H1 (cell line): ENCODE measurements at regions not wholly inside any gene's neighbourhood (a gene's known extent, or its start where the extent isn't known, plus 50 kb on each side); places are given as distances from the start of the nearest gene placed in this dataset.

Source experiments
- CTCF ChIA-PET: fragments of 300-600 bp; sonication (Branson Sonifier 250); formaldehyde crosslinking; loops from one replicate; lab custom pipeline; 2021; ENCODE audit not compliant: partially characterized antibody; lab: Charles Lee
- POLR2A ChIA-PET: fragments of 300-600 bp; sonication (Branson Sonifier 250); formaldehyde crosslinking; loops from one replicate; lab custom pipeline; 2021; ENCODE audit warnings: inconsistent platforms; ENCODE audit not compliant: partially characterized antibody; lab: Charles Lee
- DNase-seq, 2 experiments: peaks; one replicate each; pipeline versions ENCODE4 v3.0.0 to v3.0.0-alpha.2; 2010 to 2022; ENCODE audit warnings: low spot score in 2 of 2, low read depth in 1 of 2, mixed read lengths in 1 of 2
- FAIRE-seq: peaks from 2 replicates; lab custom pipeline; 2011; peaks lifted over from hg19 to GRCh38; lab: Jason Lieb, UNC
- H2AFZ ChIP-seq: 2 replicates; pipeline ENCODE4 v1.8.1; 2012; ENCODE audit warnings: low read length, inconsistent platforms
- H2AK5ac ChIP-seq: 2 replicates; pipeline ENCODE4 v1.6.1; 2013; ENCODE audit warnings: low read depth, low read length
- H2BK120ac ChIP-seq: replicated peaks from 2 replicates; pipeline ENCODE3; 2013; ENCODE audit warnings: low read depth, low read length, inconsistent platforms
- H2BK12ac ChIP-seq: 2 replicates; pipeline ENCODE4 v1.6.1; 2013; ENCODE audit warnings: low read depth, low read length
- H2BK15ac ChIP-seq: 2 replicates; pipeline ENCODE4 v1.6.1; 2013; ENCODE audit warnings: low read length
- H2BK20ac ChIP-seq: 2 replicates; pipeline ENCODE4 v1.6.1; 2013; ENCODE audit warnings: low read length
- H2BK5ac ChIP-seq: 2 replicates; pipeline ENCODE4 v1.6.1; 2013; ENCODE audit warnings: low read depth, low read length
- H3K14ac ChIP-seq: 2 replicates; pipeline ENCODE4 v1.6.1; 2013; ENCODE audit warnings: inconsistent platforms; ENCODE audit not compliant: insufficient read length
- H3K18ac ChIP-seq: 2 replicates; pipeline ENCODE4 v1.6.1; 2013; ENCODE audit warnings: low read length; ENCODE audit errors: extremely low read depth
- H3K23ac ChIP-seq: 2 replicates; pipeline ENCODE4 v1.6.1; 2013; ENCODE audit warnings: inconsistent platforms; ENCODE audit not compliant: insufficient read length
- H3K23me2 ChIP-seq: 2 replicates; pipeline ENCODE4 v1.6.1; 2013; ENCODE audit warnings: low read depth, low read length
- H3K27ac ChIP-seq: 2 replicates; pipeline ENCODE4 v1.6.1; 2011; ENCODE audit warnings: low read depth, low read length, inconsistent platforms
- H3K27me3 ChIP-seq, 4 experiments: replicated peaks in 1 of 4; 1 replicate in 1 of 4; 2 replicates in 3 of 4; pipeline versions ENCODE4 v1.6.1 to v1.8.1; 2011 to 2013; ENCODE audit warnings: low read length in 3 of 4, mild to moderate bottlenecking in 3 of 4, inconsistent platforms in 2 of 4, mixed read lengths in 2 of 4, moderate library complexity in 1 of 4; ENCODE audit not compliant: control insufficient read depth in 3 of 4, insufficient read depth in 3 of 4; ENCODE audit errors: extremely low read depth in 1 of 4
- H3K36me3 ChIP-seq, 4 experiments: 2 replicates each; pipeline versions ENCODE4 v1.6.1 to v1.8.1; 2011 to 2013; ENCODE audit warnings: mild to moderate bottlenecking in 4 of 4, low read length in 3 of 4, moderate library complexity in 2 of 4, control low read depth in 1 of 4, inconsistent platforms in 1 of 4; ENCODE audit not compliant: insufficient read depth in 4 of 4, control insufficient read depth in 2 of 4
- H3K4ac ChIP-seq: replicated peaks from 2 replicates; pipeline ENCODE3; 2013; ENCODE audit warnings: low read length, low read depth, mixed read lengths, inconsistent platforms; ENCODE audit not compliant: insufficient read length
- H3K4me1 ChIP-seq, 4 experiments: replicated peaks in 1 of 4; 1 replicate in 1 of 4; 2 replicates in 3 of 4; pipeline versions ENCODE4 v1.6.1 to v1.8.1; 2011 to 2013; ENCODE audit warnings: low read length in 3 of 4, inconsistent platforms in 2 of 4, mixed read lengths in 1 of 4; ENCODE audit not compliant: insufficient read depth in 4 of 4, control insufficient read depth in 3 of 4
- H3K4me2 ChIP-seq, 2 experiments: 2 replicates each; pipeline versions ENCODE4 v1.6.1 to v1.8.1; 2011 to 2013; ENCODE audit warnings: low read depth in 2 of 2, low read length in 2 of 2, control low read depth in 1 of 2, inconsistent platforms in 1 of 2, mild to moderate bottlenecking in 1 of 2; ENCODE audit not compliant: insufficient read depth in 1 of 2
- H3K4me3 ChIP-seq, 4 experiments: fragments of 200-600, 300-600 bp in 1 of 4; sonication (generic), shearing (Covaris generic), sonication (Bioruptor Twin) in 1 of 4; 2 replicates each; pipeline versions ENCODE4 v1.5.1 to v1.8.1; 2011 to 2016; ENCODE audit warnings: low read length in 4 of 4, low read depth in 3 of 4, control low read depth in 2 of 4, inconsistent platforms in 2 of 4, mild to moderate bottlenecking in 2 of 4, mixed read lengths in 1 of 4, moderate library complexity in 1 of 4; ENCODE audit not compliant: insufficient read depth in 2 of 4; ENCODE audit errors: extremely low read depth in 1 of 4
- H3K56ac ChIP-seq: replicated peaks from 2 replicates; pipeline ENCODE3; 2013; ENCODE audit warnings: low read depth, mild to moderate bottlenecking, mixed read lengths, low read length, inconsistent platforms; ENCODE audit not compliant: insufficient read length
- H3K79me1 ChIP-seq: 2 replicates; pipeline ENCODE4 v1.6.1; 2013; ENCODE audit warnings: low read depth, low read length, control low read depth
- H3K79me2 ChIP-seq, 2 experiments: 2 replicates each; pipeline versions ENCODE4 v1.6.1 to v1.8.1; 2012 to 2013; ENCODE audit warnings: low read length in 2 of 2, mild to moderate bottlenecking in 2 of 2, inconsistent platforms in 1 of 2; ENCODE audit not compliant: insufficient read depth in 2 of 2, control insufficient read depth in 1 of 2
- H3K9ac ChIP-seq, 4 experiments: replicated peaks in 1 of 4; 1 replicate in 1 of 4; 2 replicates in 3 of 4; pipeline versions ENCODE4 v1.6.1 to v1.8.1; 2011 to 2013; ENCODE audit warnings: low read depth in 3 of 4, low read length in 3 of 4, control low read depth in 2 of 4, mild to moderate bottlenecking in 2 of 4, moderate library complexity in 2 of 4, inconsistent platforms in 1 of 4; ENCODE audit errors: extremely low read depth in 1 of 4
- H3K9me3 ChIP-seq, 2 experiments: 2 replicates each; pipeline versions ENCODE4 v1.6.1 to v1.8.1; 2012 to 2013; ENCODE audit warnings: mild to moderate bottlenecking in 2 of 2, moderate library complexity in 2 of 2, control low read depth in 1 of 2, inconsistent platforms in 1 of 2, low read depth in 1 of 2, low read length in 1 of 2, mixed read lengths in 1 of 2; ENCODE audit not compliant: insufficient read depth in 2 of 2
- H4K20me1 ChIP-seq, 2 experiments: replicated peaks in 1 of 2; 2 replicates each; pipeline versions ENCODE3 to v1.8.1; 2011 to 2013; ENCODE audit warnings: inconsistent platforms in 2 of 2, low read length in 2 of 2, mild to moderate bottlenecking in 1 of 2; ENCODE audit not compliant: insufficient read depth in 2 of 2, control insufficient read depth in 1 of 2
- H4K5ac ChIP-seq: 2 replicates; pipeline ENCODE4 v1.6.1; 2013; ENCODE audit warnings: low read length, low read depth, mixed read lengths, inconsistent platforms; ENCODE audit not compliant: insufficient read length
- H4K8ac ChIP-seq: 2 replicates; pipeline ENCODE4 v1.8.0; 2013; ENCODE audit warnings: mild to moderate bottlenecking, moderate library complexity, low read length, inconsistent platforms; ENCODE audit not compliant: insufficient read depth; ENCODE audit errors: extremely low read depth
- H4K91ac ChIP-seq: replicated peaks from 2 replicates; pipeline ENCODE3; 2013; ENCODE audit warnings: low read length, mixed read lengths, inconsistent platforms; ENCODE audit not compliant: insufficient read length
- ATF2 ChIP-seq: IDR thresholded peaks from 2 replicates; pipeline ENCODE4 v1.6.1; 2012; ENCODE audit warnings: low read length, inconsistent platforms
- ATF3 ChIP-seq: IDR thresholded peaks from 2 replicates; pipeline ENCODE4 v1.6.1; 2011; ENCODE audit warnings: low read depth, mild to moderate bottlenecking, low read length; ENCODE audit not compliant: insufficient read depth
- BCL11A ChIP-seq, 2 experiments: IDR thresholded peaks; one replicate each; pipeline ENCODE4 v1.6.1; 2011; ENCODE audit warnings: low read depth in 2 of 2, low read length in 2 of 2, mild to moderate bottlenecking in 2 of 2
- BRCA1 ChIP-seq: IDR thresholded peaks from 2 replicates; pipeline ENCODE4 v1.6.1; 2012; ENCODE audit warnings: low read depth, low read length, improper control_type of control experiment
- CEBPB ChIP-seq: IDR thresholded peaks from 2 replicates; pipeline ENCODE4 v1.6.1; 2012; ENCODE audit warnings: low read depth, low read length
- CREB1 ChIP-seq: IDR thresholded peaks from 2 replicates; pipeline ENCODE4 v1.6.1; 2012; ENCODE audit warnings: inconsistent platforms
- NRF1 ChIP-seq: IDR thresholded peaks from 2 replicates; pipeline ENCODE4 v1.6.1; 2011; ENCODE audit warnings: mild to moderate bottlenecking, low read depth, low read length, improper control_type of control experiment
- POLR2A ChIP-seq, 2 experiments: IDR thresholded peaks; 1 replicate in 1 of 2; 2 replicates in 1 of 2; pipeline ENCODE4 v1.6.1; 2011; ENCODE audit warnings: low read depth in 2 of 2, low read length in 2 of 2, mild to moderate bottlenecking in 2 of 2; ENCODE audit errors: control extremely low read depth in 1 of 2
- POU5F1 ChIP-seq: IDR thresholded peaks from 2 replicates; pipeline ENCODE4 v1.6.1; 2011; ENCODE audit warnings: low read depth, mild to moderate bottlenecking, low read length, moderate library complexity
- RXRA ChIP-seq: IDR thresholded peaks from 2 replicates; pipeline ENCODE4 v1.6.1; 2011; ENCODE audit warnings: low read depth, mild to moderate bottlenecking, low read length, moderate library complexity; ENCODE audit not compliant: insufficient read depth
- SIRT6 ChIP-seq: IDR thresholded peaks from one replicate; pipeline ENCODE4 v1.7.1; 2012; ENCODE audit warnings: low read length, inconsistent platforms
- SP4 ChIP-seq: IDR thresholded peaks from 2 replicates; pipeline ENCODE4 v1.6.1; 2012; ENCODE audit warnings: low read length, inconsistent platforms
- TCF12 ChIP-seq: IDR thresholded peaks from 2 replicates; pipeline ENCODE4 v1.6.1; 2011; ENCODE audit warnings: low read depth, mild to moderate bottlenecking, low read length
- TEAD4 ChIP-seq: IDR thresholded peaks from 2 replicates; pipeline ENCODE4 v1.6.1; 2012; ENCODE audit warnings: low read depth, low read length, inconsistent platforms, mixed read lengths
- WGBS, 2 experiments: shearing (Covaris generic) in 1 of 2; methylation state at CpG; one replicate each; pipeline versions ENCODE4 v1.1.6 to v1.1.7; 2013 to 2015; ENCODE audit warnings: low lambda C conversion rate in 2 of 2, mixed read lengths in 2 of 2, inconsistent platforms in 1 of 2, low coverage in 1 of 2, missing lambda C conversion rate in 1 of 2; ENCODE audit not compliant: insufficient replicate concordance in 2 of 2, insufficient coverage in 1 of 2, insufficient read length in 1 of 2; ENCODE audit errors: extremely low coverage in 1 of 2, missing lambda C conversion rate in 1 of 2; 5-methylcytosine and 5-hydroxymethylcytosine counted together

GRCh38 chr13:18947376-18947977, 234.1 kb downstream of the TUBA3C start:
- H3K79me2 ChIP-seq: no peaks in the 10 kb centered on the region
- H4K91ac ChIP-seq: no peak overlapping the region
- ChIA-PET POLR2A (no interaction called here), CTCF (no interaction called here)
- H3K4ac ChIP-seq: no peak overlapping the region
- H2BK5ac ChIP-seq: no peak overlapping the region
- FAIRE-seq (no peak), DNase-seq (no peak)
- no peak overlapping the region for H2BK20ac ChIP-seq
- H3K18ac ChIP-seq: no peak overlapping the region
- H2AFZ ChIP-seq: no peak overlapping the region
- H3K56ac ChIP-seq: no peak overlapping the region
- no peak overlapping the region for H3K9ac ChIP-seq
- no peak overlapping the region for H2BK15ac ChIP-seq
- H3K23ac ChIP-seq: no peak overlapping the region
- 74% methylated on average over 3 of the region's 3 CpGs; no CpG with 5 or more reads in 1 of the 2 experiments for WGBS, 2 experiments
- H4K8ac ChIP-seq: no peak overlapping the region; the same call in 1 of the 2 replicates
- no peak overlapping the region for H2BK12ac ChIP-seq
- no peaks in the 10 kb centered on the region for H3K27me3 ChIP-seq
- H3K4me1 ChIP-seq: no peaks in the 10 kb centered on the region
- H3K79me1 ChIP-seq: no peaks in the 10 kb centered on the region
- H3K4me2 ChIP-seq: no peak overlapping the region
- H3K4me3 ChIP-seq: no peak overlapping the region
- no peaks in the 10 kb centered on the region for H4K20me1 ChIP-seq
- H3K23me2 ChIP-seq: no peaks in the 10 kb centered on the region
- H2AK5ac ChIP-seq: no peak overlapping the region
- peaks cover 77 to 90% of the 10 kb centered on the region in 2 experiments for H3K9me3 ChIP-seq
- no peak overlapping the region for H3K27ac ChIP-seq
- H2BK120ac ChIP-seq: no peak overlapping the region
- H3K36me3 ChIP-seq: no peaks in the 10 kb centered on the region
- H4K5ac ChIP-seq: no peak overlapping the region
- H3K14ac ChIP-seq: no peak overlapping the region
- TF ChIP-seq SIRT6: no peak
- no peak for TF ChIP-seq RXRA
- no peak for TF ChIP-seq BRCA1
- no peak for TF ChIP-seq TEAD4
- no peak for TF ChIP-seq SP4
- no peak for TF ChIP-seq ATF2
- no peak for TF ChIP-seq CREB1
- TF ChIP-seq POLR2A (IDR thresholded peaks at IDR 0.05; ENCODE audit: control extremely low read depth in 1 of 2, low read depth in 2 of 2, low read length in 2 of 2): no peak
- TF ChIP-seq CEBPB: no peak
- TF ChIP-seq TCF12: no peak
- TF ChIP-seq POU5F1: no peak
- no peak for TF ChIP-seq BCL11A (IDR thresholded peaks at IDR 0.05; ENCODE audit: low read depth in 2 of 2, low read length in 2 of 2)
- TF ChIP-seq NRF1: no peak
- TF ChIP-seq ATF3: no peak
